SU-DHL-6 (cell line): ENCODE measurements at regions not wholly inside any gene's neighbourhood (a gene's known extent, or its start where the extent isn't known, plus 50 kb on each side); places are given as distances from the start of the nearest gene placed in this dataset.
"Not testable (repeated sequence)": the region's sequence is repeated elsewhere in the genome, so short reads cannot be mapped to it uniquely, and the experiment has no call there.

ENCODE experiments used
- H2AFZ ChIP-seq: fragments of 200-600 bp; sonication (generic); 2 replicates; pipeline ENCODE4 v1.6.1; 2014; ENCODE audit warnings: low read depth, mild to moderate bottlenecking, moderate library complexity, mixed read lengths, antibody characterized with exemption, low read length; ENCODE audit not compliant: severe bottlenecking
- H3F3A ChIP-seq: fragments of 200-600 bp; shearing (Covaris generic); 2 replicates; pipeline ENCODE4 v1.6.0; 2016; ENCODE audit warnings: antibody characterized with exemption, mild to moderate bottlenecking; ENCODE audit not compliant: insufficient read depth
- H3K27ac ChIP-seq: fragments of 200-600 bp; sonication (generic); 2 replicates; pipeline ENCODE4 v1.5.1; 2016; ENCODE audit warnings: low read depth, mild to moderate bottlenecking, low read length, moderate library complexity, mixed read lengths
- H3K27me3 ChIP-seq: fragments of 200-600 bp; sonication (generic), shearing (Covaris generic); 2 replicates; pipeline ENCODE4 v1.6.0; 2014; ENCODE audit warnings: mild to moderate bottlenecking, low read length
- H3K36me3 ChIP-seq: fragments of 200-600 bp; sonication (generic); 2 replicates; pipeline ENCODE4 v1.6.1; 2014; ENCODE audit warnings: mild to moderate bottlenecking, low read length, mixed read lengths
- H3K4me2 ChIP-seq: fragments of 300-600, 200-600 bp; shearing (Covaris generic), sonication (generic); 2 replicates; pipeline ENCODE4 v1.6.0; 2014; ENCODE audit warnings: low read length, low read depth, mild to moderate bottlenecking; ENCODE audit not compliant: poor library complexity, severe bottlenecking
- H3K4me3 ChIP-seq: fragments of 200-600 bp; sonication (generic); 2 replicates; pipeline ENCODE4 v1.5.1; 2014; ENCODE audit warnings: antibody characterized with exemption, low read length, mild to moderate bottlenecking, mixed read lengths; ENCODE audit not compliant: insufficient read depth, poor library complexity, severe bottlenecking
- H3K79me2 ChIP-seq: fragments of 200-600 bp; sonication (generic); 2 replicates; pipeline ENCODE4 v1.6.1; 2014; ENCODE audit warnings: mild to moderate bottlenecking, low read length, moderate library complexity; ENCODE audit not compliant: insufficient read depth
- H3K9ac ChIP-seq: fragments of 200-600 bp; sonication (generic); 2 replicates; pipeline ENCODE4 v1.7.0; 2014; ENCODE audit warnings: mild to moderate bottlenecking, low read length
- H3K9me2 ChIP-seq: fragments of 200-600 bp; sonication (generic); replicated peaks from 2 replicates; pipeline ENCODE4 v1.6.1; 2014; ENCODE audit warnings: low read length; ENCODE audit not compliant: insufficient read depth
- H3K9me3 ChIP-seq: fragments of 200-600 bp; sonication (generic); 2 replicates; pipeline ENCODE4 v1.6.1; 2014; ENCODE audit warnings: low read length, mixed read lengths; ENCODE audit not compliant: insufficient read depth
- H4K20me1 ChIP-seq: fragments of 200-600 bp; sonication (generic); 2 replicates; pipeline ENCODE4 v1.6.1; 2014; ENCODE audit warnings: low read depth, mild to moderate bottlenecking, antibody characterized with exemption, low read length, moderate library complexity, mixed read lengths
- EZH2phosphoT487 ChIP-seq: fragments of 200-600 bp; sonication (generic), shearing (Covaris generic); conservative IDR thresholded peaks from 2 replicates; pipeline ENCODE4 v1.6.1; 2018; ENCODE audit warnings: mild to moderate bottlenecking, antibody characterized with exemption, low read length, moderate library complexity, mixed read lengths
- TF ChIP-seq, protein P1 (sequence below): fragments of 200-600 bp; sonication (generic); IDR thresholded peaks from one replicate; pipeline ENCODE4 v1.5.1; 2017; ENCODE audit warnings: antibody characterized with exemption, mild to moderate bottlenecking, low read length, moderate library complexity; ENCODE audit not compliant: insufficient read depth, poor library complexity, severe bottlenecking

DNA sequence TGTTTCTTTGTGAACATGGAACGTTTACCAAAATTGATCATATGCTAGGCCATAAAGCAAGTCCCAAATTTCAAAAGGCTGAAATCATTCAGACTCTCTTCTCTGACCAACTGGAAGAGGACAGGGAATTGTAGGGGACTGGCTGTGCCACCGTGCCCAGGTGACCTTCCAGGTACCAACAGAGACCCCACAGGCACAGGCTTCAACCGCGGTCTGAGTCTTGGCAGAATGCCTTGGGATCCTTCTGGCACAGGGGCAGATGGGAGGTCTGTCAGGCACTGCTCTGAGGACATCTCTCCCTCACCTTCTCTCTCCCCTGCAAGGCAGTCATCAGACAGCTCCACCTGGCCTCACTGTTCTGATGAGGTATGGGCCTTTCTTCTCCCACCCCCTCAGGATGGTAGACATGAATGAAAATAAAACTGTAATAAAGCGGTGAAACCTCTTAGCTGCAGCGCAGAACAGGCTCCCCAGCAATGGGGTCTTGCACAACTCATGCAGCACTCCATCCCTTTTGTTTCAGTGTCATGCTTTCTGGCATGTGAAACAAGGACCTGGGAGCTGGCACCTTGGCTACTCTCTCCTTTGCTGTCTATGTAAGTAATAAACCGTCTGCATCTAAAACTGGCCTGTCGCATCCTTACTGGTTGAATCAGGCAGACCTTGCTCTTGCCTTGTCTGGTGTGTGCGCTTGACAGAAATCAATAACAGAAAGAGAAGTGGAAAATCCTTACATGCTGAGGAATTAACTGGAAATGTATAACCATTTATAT lies 289.2 kb downstream of the KLF13 start:
- H3K9me2 ChIP-seq, result no peaks in the 10 kb centered on the region
- no peaks in the 10 kb centered on the region for H3K27me3 ChIP-seq
- H3K79me2 ChIP-seq, result no peaks in the 10 kb centered on the region
- H3K9ac ChIP-seq, result no peak overlapping the region
- no peaks in the 10 kb centered on the region for H3F3A ChIP-seq
- no peak overlapping the region for H3K27ac ChIP-seq
- no peaks in the 10 kb centered on the region for H3K36me3 ChIP-seq
- no peak overlapping the region for H2AFZ ChIP-seq
- TF ChIP-seq, protein P1, sequence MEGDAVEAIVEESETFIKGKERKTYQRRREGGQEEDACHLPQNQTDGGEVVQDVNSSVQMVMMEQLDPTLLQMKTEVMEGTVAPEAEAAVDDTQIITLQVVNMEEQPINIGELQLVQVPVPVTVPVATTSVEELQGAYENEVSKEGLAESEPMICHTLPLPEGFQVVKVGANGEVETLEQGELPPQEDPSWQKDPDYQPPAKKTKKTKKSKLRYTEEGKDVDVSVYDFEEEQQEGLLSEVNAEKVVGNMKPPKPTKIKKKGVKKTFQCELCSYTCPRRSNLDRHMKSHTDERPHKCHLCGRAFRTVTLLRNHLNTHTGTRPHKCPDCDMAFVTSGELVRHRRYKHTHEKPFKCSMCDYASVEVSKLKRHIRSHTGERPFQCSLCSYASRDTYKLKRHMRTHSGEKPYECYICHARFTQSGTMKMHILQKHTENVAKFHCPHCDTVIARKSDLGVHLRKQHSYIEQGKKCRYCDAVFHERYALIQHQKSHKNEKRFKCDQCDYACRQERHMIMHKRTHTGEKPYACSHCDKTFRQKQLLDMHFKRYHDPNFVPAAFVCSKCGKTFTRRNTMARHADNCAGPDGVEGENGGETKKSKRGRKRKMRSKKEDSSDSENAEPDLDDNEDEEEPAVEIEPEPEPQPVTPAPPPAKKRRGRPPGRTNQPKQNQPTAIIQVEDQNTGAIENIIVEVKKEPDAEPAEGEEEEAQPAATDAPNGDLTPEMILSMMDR, result no peak
- TF ChIP-seq EZH2phosphoT487, result no peak
- H4K20me1 ChIP-seq, result no peaks in the 10 kb centered on the region
- no peak overlapping the region for H3K4me3 ChIP-seq
- no peak overlapping the region for H3K4me2 ChIP-seq
- H3K9me3 ChIP-seq, result no peaks in the 10 kb centered on the region

DNA sequence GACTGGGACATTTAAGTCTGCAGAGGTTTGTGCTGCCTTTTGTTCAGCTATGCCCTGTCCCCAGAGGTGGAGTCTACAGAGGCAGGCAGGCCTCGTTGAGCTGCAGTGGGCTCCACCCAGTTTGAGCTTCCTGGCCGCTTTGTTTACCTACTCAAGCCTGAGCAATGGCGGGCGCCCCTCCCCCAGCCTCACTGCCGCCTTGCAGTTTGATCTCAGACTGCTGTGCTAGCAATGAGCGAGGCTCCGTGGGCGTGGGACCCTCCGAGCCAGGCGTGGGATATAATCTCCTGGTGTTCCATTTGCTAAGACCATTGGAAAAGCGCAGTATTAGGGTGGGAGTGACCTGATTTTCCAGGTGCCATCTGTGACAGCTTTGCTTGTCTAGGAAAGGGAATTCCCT lies 296.7 kb downstream of the KLF13 start:
- H3K4me2 ChIP-seq, result not testable (repeated sequence)

DNA sequence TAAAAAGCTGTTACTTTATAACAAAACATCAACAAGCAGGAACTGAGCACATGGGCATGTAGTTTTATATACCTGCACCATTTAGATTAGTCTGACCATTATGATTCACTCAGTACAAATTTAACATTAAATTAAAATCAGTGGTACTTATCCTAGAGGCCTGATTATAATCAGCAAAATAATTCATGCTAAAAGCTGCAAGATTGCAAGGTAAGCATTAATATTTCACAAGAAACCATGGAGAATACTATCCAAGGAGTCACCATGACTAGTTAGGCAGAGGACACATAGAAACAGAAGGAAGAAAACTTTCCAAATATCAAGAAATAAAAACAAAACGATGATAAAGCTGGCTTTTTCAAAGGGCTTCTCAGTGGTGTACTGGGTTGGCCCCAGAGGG lies 297.5 kb downstream of the KLF13 start:
- H3K9me3 ChIP-seq, H3K4me2 ChIP-seq, H4K20me1 ChIP-seq, H3K9ac ChIP-seq, H3K4me3 ChIP-seq, H3K9me2 ChIP-seq, H3K27me3 ChIP-seq, H3K79me2 ChIP-seq, H2AFZ ChIP-seq, H3F3A ChIP-seq, H3K36me3 ChIP-seq, H3K27ac ChIP-seq: not testable (repeated sequence)

More for the DNA sequence above, 296.7 kb downstream of the KLF13 start:
- H4K20me1 ChIP-seq, H3K36me3 ChIP-seq, H3K9ac ChIP-seq, H3K27ac ChIP-seq, H3F3A ChIP-seq, H2AFZ ChIP-seq, H3K4me3 ChIP-seq, H3K9me3 ChIP-seq, H3K9me2 ChIP-seq, H3K27me3 ChIP-seq, H3K79me2 ChIP-seq: not testable (repeated sequence)

DNA sequence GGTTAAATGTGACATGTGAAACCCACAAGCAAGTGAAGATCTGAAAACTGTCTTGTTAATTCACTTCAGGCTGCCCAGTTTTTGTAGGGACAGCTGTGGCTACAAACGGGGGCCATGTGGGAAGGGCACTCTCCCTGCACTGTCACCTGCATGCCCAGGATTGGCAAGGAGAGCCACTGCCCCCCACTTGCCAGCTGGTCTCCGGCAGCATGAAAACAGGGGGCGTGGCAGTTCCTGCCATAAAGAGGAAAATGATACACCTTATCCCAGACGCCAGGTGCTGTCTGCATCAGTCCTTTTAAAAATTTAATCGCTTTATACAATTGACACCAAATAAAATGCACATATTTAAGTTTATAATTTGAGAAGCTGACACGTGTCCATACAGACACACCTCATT lies 309.1 kb downstream of the KLF13 start:
- not testable (repeated sequence) for H3K27ac ChIP-seq, H3K36me3 ChIP-seq, H3K9me2 ChIP-seq, H3K79me2 ChIP-seq, H3K27me3 ChIP-seq, H4K20me1 ChIP-seq, H3K9me3 ChIP-seq, H3K4me3 ChIP-seq, H3K9ac ChIP-seq, H3F3A ChIP-seq, H3K4me2 ChIP-seq, H2AFZ ChIP-seq

DNA sequence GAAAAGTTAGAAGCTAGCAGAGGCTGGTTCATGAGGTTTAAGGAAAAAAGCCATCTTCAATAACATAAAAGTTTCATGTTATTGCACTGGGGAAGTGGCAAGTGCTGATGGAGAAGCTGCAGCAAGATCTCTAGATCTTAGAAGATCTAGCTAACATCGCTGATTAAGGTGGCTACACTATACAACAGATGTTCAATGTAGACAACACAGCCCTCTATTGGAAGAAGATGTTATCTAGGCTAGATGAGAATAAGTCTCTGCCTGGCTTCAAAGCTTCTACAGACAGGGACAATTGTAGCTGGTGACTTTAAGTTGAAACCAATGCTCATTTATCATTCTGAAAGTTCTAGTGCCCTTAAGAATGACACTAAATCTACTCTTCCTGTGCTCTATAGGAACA lies 310.3 kb downstream of the KLF13 start:
- H3K4me2 ChIP-seq, H4K20me1 ChIP-seq, H3K79me2 ChIP-seq, H3K9ac ChIP-seq, H3F3A ChIP-seq, H2AFZ ChIP-seq, H3K4me3 ChIP-seq, H3K36me3 ChIP-seq, H3K9me2 ChIP-seq, H3K27me3 ChIP-seq, H3K9me3 ChIP-seq, H3K27ac ChIP-seq: not testable (repeated sequence)

DNA sequence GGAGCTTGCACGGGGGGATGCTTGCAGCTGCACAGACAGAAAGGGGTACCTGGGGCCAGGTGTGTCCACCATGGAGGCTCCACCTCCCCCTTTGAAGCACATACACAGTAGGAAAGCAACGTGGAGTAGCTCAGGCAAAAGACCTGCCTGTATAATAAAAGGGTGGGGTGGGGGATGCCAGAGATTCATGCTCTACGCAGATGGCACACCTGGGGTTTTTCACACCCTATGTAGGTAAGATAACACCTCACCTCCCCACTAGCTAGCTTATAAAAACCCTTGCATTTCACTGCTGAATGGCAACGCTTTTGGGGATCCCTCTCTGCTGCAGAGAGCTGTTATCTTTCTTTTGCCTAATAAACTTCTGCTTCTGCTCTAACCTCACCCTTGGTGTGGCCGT lies 317.3 kb downstream of the KLF13 start:
- not testable (repeated sequence) for H3K27me3 ChIP-seq, H3F3A ChIP-seq, H2AFZ ChIP-seq, H3K27ac ChIP-seq, H3K4me3 ChIP-seq, H4K20me1 ChIP-seq, H3K4me2 ChIP-seq, H3K9ac ChIP-seq, H3K9me2 ChIP-seq, H3K9me3 ChIP-seq, H3K36me3 ChIP-seq, H3K79me2 ChIP-seq

DNA sequence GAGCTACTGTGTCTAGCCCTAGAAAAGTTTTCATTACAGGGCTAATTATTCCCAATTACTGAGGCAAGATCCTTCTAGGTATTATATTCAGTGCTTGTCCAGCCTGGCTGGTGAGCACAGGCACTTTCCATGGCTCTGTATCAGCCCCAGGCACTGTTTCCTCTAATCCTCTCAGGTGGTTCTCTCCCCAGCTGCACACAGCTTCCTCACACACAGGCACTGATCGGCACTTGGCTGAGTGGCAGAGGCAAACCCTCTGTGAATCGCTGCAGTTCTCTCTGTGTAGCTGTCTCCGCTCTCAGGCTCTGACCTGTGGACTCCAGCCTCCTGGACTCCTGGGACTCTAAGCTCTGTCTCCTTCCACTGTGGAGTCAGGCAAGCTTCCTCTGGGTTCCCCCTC lies 318.1 kb downstream of the KLF13 start:
- H3K27ac ChIP-seq, H3K4me3 ChIP-seq, H3K27me3 ChIP-seq, H2AFZ ChIP-seq, H3K9me3 ChIP-seq, H3K9ac ChIP-seq, H3K36me3 ChIP-seq, H3K4me2 ChIP-seq, H3K9me2 ChIP-seq, H4K20me1 ChIP-seq, H3F3A ChIP-seq, H3K79me2 ChIP-seq: not testable (repeated sequence)
